ENCODE measurements at regions not wholly inside any gene's neighbourhood (a gene's known extent, or its start where the extent isn't known, plus 50 kb on each side); places are given as distances from the start of the nearest gene placed in this dataset.

DNA sequence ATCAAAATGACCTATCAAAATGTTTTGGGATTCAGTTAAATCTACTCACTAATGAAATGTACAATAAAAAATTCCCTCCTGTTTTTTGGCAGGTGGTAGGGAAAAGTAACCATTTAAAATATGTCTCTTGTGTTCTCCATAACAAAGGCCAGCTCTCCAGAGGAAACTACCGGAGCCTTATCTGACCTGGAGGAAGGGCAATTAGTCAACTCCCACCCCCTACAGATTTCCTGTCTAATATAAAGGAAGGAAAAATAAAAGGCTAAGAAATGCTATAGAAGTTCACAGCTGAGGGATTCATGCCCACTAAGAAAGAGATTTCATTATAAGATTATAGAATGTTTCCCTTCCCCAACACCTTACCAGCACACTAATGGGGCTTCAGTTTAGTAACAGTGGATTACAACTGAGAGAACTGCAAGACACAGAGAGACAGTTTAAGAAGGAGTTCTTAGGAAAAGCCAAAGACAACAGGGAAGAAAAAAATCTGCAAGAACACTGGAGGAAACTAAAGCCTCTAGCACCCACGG, 376.5 kb upstream of the KCNMB2 start:
- Histone ChIP-seq H3K36me3 (no peaks in the 10 kb centered on the region), H3K9me3 (no peaks in the 10 kb centered on the region), H3K27ac (no peak overlapping the region), H3K4me1 (peaks cover 0 to 9% (median 0%) of the 10 kb centered on the region in 12 donors), H3K27me3 (no peaks in the 10 kb centered on the region), H3K4me3 (no peak overlapping the region)
- WGBS, 4 donors, result 20 to 47% (median 30%) methylated on average over 2 of the region's 2 CpGs
- intact Hi-C loops (cut with DNase I), result loop anchor here in 2 of 10 donors (10.0 kb wide), 3 partner anchors 345 to 1105 kb away; no protein-coding TSS in a partner anchor
- TF ChIP-seq, protein P1, sequence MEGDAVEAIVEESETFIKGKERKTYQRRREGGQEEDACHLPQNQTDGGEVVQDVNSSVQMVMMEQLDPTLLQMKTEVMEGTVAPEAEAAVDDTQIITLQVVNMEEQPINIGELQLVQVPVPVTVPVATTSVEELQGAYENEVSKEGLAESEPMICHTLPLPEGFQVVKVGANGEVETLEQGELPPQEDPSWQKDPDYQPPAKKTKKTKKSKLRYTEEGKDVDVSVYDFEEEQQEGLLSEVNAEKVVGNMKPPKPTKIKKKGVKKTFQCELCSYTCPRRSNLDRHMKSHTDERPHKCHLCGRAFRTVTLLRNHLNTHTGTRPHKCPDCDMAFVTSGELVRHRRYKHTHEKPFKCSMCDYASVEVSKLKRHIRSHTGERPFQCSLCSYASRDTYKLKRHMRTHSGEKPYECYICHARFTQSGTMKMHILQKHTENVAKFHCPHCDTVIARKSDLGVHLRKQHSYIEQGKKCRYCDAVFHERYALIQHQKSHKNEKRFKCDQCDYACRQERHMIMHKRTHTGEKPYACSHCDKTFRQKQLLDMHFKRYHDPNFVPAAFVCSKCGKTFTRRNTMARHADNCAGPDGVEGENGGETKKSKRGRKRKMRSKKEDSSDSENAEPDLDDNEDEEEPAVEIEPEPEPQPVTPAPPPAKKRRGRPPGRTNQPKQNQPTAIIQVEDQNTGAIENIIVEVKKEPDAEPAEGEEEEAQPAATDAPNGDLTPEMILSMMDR (IDR thresholded peaks at IDR 0.05), result no peak
- TF ChIP-seq POLR2A (IDR thresholded peaks at IDR 0.05), result no peak
- no peak for DNase-seq
- ATAC-seq, result peak in 3 of 4 donors; percentile 10 to 72 (median 49)

DNA sequence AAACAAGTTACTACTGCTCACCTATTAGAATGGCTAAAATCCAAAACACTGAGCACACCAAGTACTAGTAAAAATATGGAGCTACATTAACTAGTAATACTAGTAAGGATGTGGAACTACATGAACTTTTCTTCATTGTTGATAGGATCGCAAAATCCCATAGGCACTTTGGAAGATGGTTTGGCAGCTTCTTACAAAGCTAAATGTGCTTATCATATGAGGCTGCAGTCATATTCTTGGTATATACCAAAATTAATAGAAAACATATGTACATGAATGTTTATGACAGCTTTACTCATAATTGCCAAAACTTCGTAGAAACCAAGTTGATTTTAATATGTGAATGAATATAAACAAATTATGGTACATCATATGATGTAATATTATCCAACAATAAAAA, 366.8 kb upstream of the KCNMB2 start:
- H3K27ac ChIP-seq, result no peak overlapping the region
- H3K27me3 ChIP-seq, result no peaks in the 10 kb centered on the region
- H3K36me3 ChIP-seq, result no peaks in the 10 kb centered on the region
- WGBS, 4 donors, result 89 to 95% (median 91%) methylated on average over 2 of the region's 2 CpGs
- H3K9me3 ChIP-seq, result peaks cover 0 to 22% (median 0%) of the 10 kb centered on the region in 12 donors
- peaks cover 3 to 22% (median 13%) of the 10 kb centered on the region in 12 donors for H3K4me1 ChIP-seq
- intact Hi-C loops (cut with DNase I), result loop anchor here in 1 of 10 donors (5.0 to 10.0 kb wide), 2 partner anchors 82 to 355 kb away; no protein-coding TSS in a partner anchor
- ATAC-seq (no peak), DNase-seq (no peak)
- TF ChIP-seq, protein P1 (IDR thresholded peaks at IDR 0.05), result no peak
- TF ChIP-seq POLR2A (IDR thresholded peaks at IDR 0.05), result no peak
- no peak overlapping the region for H3K4me3 ChIP-seq

DNA sequence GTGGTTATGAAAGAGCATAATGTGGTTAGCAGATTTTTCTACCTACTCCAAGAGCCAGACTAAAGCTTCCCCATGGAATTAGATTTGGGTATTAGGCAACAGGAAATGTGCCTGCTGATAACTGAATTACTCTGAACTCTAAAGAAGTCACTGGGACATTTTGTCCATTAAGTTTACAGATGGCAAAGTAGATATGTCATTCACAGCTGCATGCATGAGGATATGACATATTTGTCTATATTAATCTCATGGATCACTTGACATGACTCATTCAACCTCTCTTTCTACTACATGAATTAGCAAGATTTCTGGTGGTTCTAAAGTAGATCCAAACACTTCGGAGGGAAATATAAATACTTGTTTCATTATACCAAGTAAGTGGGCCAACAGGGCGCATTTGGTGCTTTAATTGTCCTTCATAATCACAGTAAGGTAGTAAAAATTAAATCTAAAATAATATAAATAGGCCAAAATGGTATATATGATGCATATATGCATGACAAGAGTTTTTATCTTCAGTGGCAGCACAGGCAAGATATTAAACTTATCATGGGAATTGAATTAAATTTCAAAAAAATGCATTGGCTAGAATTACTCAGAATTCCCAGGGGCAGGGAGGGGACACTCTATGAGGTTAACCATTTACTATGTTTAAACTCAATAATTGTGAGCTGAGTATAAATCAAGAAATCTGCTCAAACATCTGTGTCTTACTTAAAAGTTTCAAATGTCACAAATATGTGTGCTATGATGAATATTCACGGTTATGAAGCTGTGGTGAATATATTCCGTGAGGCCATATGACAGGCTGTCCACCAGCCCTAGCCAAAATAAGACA, 365.3 kb upstream of the KCNMB2 start:
- intact Hi-C loops (cut with DNase I), result loop anchor here in 1 of 10 donors (5.0 kb wide), 1 partner anchor 151 kb away; no protein-coding TSS in a partner anchor
- Histone ChIP-seq H3K9me3 (peaks cover 0 to 22% (median 0%) of the 10 kb centered on the region in 12 donors), H3K4me3 (no peak overlapping the region), H3K27ac (peak overlapping the region in 10 of 12 donors; percentile 12 to 78 (median 40)), H3K4me1 (peaks cover 3 to 24% (median 13%) of the 10 kb centered on the region in 12 donors), H3K36me3 (no peaks in the 10 kb centered on the region), H3K27me3 (no peaks in the 10 kb centered on the region)
- DNase-seq (peak in 1 of 5 donors; percentile 12), ATAC-seq (peak; percentile 86 to 95 (median 94))
- WGBS, 4 donors, result 68 to 75% (median 71%) methylated on average over 4 of the region's 4 CpGs
- TF ChIP-seq, protein P1 (IDR thresholded peaks at IDR 0.05), result no peak
- TF ChIP-seq POLR2A (IDR thresholded peaks at IDR 0.05), result no peak

DNA sequence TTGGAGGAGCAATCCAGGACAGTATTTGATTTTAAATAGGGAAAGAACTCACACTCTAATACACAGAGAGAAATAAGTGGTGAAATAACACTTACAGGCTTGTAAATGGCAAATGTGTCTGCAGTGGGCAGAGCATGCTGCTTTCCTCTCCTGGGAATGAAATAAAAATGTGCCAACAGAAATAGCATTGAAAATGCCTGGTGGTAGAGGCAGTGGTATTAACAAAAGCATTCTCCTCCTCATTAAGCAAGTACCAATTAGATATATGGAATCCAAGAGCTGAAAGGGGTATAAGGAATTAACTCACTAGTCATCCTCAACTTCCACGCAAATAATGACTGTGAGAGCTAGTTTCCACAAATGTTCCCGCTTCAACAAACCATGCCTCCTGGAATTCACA, 364.1 kb upstream of the KCNMB2 start:
- TF ChIP-seq, protein P1 (IDR thresholded peaks at IDR 0.05), result no peak
- TF ChIP-seq POLR2A (IDR thresholded peaks at IDR 0.05), result no peak
- ATAC-seq (no peak), DNase-seq (no peak)
- Histone ChIP-seq H3K27ac (peak overlapping the region in 1 of 12 donors; percentile 78), H3K4me1 (peaks cover 3 to 24% (median 13%) of the 10 kb centered on the region in 12 donors), H3K36me3 (no peaks in the 10 kb centered on the region), H3K9me3 (peaks cover 0 to 14% (median 0%) of the 10 kb centered on the region in 12 donors), H3K4me3 (no peak overlapping the region), H3K27me3 (no peaks in the 10 kb centered on the region)
- WGBS, 4 donors, result 90 to 99% (median 94%) methylated on average over 2 of the region's 2 CpGs
- intact Hi-C loops (cut with DNase I), result loop anchor here in 1 of 10 donors (5.0 kb wide), 1 partner anchor 150 kb away; no protein-coding TSS in a partner anchor

Data from heart left ventricle (tissue), 16 donors.